GM23248 (cell line): ENCODE measurements at regions not wholly inside any gene's neighbourhood (a gene's known extent, or its start where the extent isn't known, plus 50 kb on each side); places are given as distances from the start of the nearest gene placed in this dataset.

Experiments
- DNase-seq: peaks from one replicate; pipeline ENCODE4 v3.0.0-alpha.2; 2015
- H2AFZ ChIP-seq: fragments of 200-600 bp; sonication (generic); 2 replicates; pipeline ENCODE4 v1.6.1; 2016; ENCODE audit warnings: antibody characterized with exemption
- H3F3A ChIP-seq: fragments of 200-600 bp; sonication (generic); 2 replicates; pipeline ENCODE4 v1.6.1; 2016; ENCODE audit warnings: mild to moderate bottlenecking, antibody characterized with exemption, mixed run types; ENCODE audit not compliant: insufficient read depth
- H3K27ac ChIP-seq: fragments of 200-600 bp; sonication (generic); 2 replicates; pipeline ENCODE4 v1.5.1; 2016; ENCODE audit warnings: mild to moderate bottlenecking
- H3K27me3 ChIP-seq: fragments of 200-600 bp; sonication (generic); replicated peaks from 2 replicates; pipeline ENCODE4 v1.6.1; 2016; ENCODE audit warnings: mild to moderate bottlenecking; ENCODE audit not compliant: insufficient read depth
- H3K36me3 ChIP-seq: fragments of 200-600 bp; sonication (generic); 2 replicates; pipeline ENCODE4 v1.6.1; 2016; ENCODE audit warnings: low read depth, mild to moderate bottlenecking
- H3K4me1 ChIP-seq: fragments of 200-600 bp; sonication (generic); 2 replicates; pipeline ENCODE4 v1.6.1; 2016; ENCODE audit warnings: mild to moderate bottlenecking; ENCODE audit not compliant: insufficient read depth
- H3K4me2 ChIP-seq: fragments of 200-600 bp; sonication (generic); one replicate; pipeline ENCODE4 v1.6.1; 2016; ENCODE audit warnings: mild to moderate bottlenecking; ENCODE audit not compliant: unreplicated experiment
- H3K4me3 ChIP-seq: fragments of 200-600 bp; sonication (generic); 2 replicates; pipeline ENCODE4 v1.5.1; 2016; ENCODE audit warnings: mild to moderate bottlenecking
- H3K79me2 ChIP-seq: fragments of 200-600 bp; sonication (generic); 2 replicates; pipeline ENCODE4 v1.6.1; 2016; ENCODE audit warnings: mild to moderate bottlenecking; ENCODE audit not compliant: insufficient read depth
- H3K9ac ChIP-seq: fragments of 200-600 bp; sonication (generic); 2 replicates; pipeline ENCODE4 v1.6.1; 2016; ENCODE audit warnings: mild to moderate bottlenecking
- H3K9me2 ChIP-seq: fragments of 200-600 bp; sonication (generic); 2 replicates; pipeline ENCODE4 v1.6.1; 2016; ENCODE audit warnings: mixed run types, mild to moderate bottlenecking, moderate library complexity; ENCODE audit not compliant: insufficient read depth
- H3K9me3 ChIP-seq: fragments of 200-600 bp; sonication (generic); one replicate; pipeline ENCODE4 v1.6.1; 2017; ENCODE audit warnings: low read depth
- H4K20me1 ChIP-seq: fragments of 200-600 bp; sonication (generic); 2 replicates; pipeline ENCODE4 v1.6.0; 2016; ENCODE audit not compliant: insufficient read depth
- EZH2 ChIP-seq: fragments of 200-600 bp; sonication (generic); IDR thresholded peaks from 2 replicates; pipeline ENCODE4 v1.6.1; 2018; ENCODE audit warnings: antibody characterized with exemption, mild to moderate bottlenecking; ENCODE audit not compliant: insufficient read depth, poor library complexity, severe bottlenecking
- EZH2phosphoT487 ChIP-seq: fragments of 200-600 bp; sonication (generic); IDR thresholded peaks from 2 replicates; pipeline ENCODE4 v1.6.1; 2018; ENCODE audit warnings: antibody characterized with exemption, moderate library complexity, mild to moderate bottlenecking, low read depth; ENCODE audit not compliant: insufficient read depth
- WGBS, 2 experiments: methylation state at CpG; one replicate each; pipeline ENCODE4 v1.1.6; 2015 to 2017; ENCODE audit warnings: low lambda C conversion rate in 2 of 2, low coverage in 1 of 2; ENCODE audit errors: missing lambda C conversion rate in 2 of 2; 5-methylcytosine and 5-hydroxymethylcytosine counted together
- in situ Hi-C: fragments of 300-500 bp; cut with MboI; formaldehyde crosslinking; loops from 2 replicates; pipeline ENCODE4 v1.15.0; 2020

- Histone ChIP-seq H3K4me1 (peaks cover 22% of the 10 kb centered on the region), H3K27me3 (no peaks in the 10 kb centered on the region), H3K4me2 (no peak overlapping the region), H3K9ac (no peak overlapping the region), H2AFZ (no peak overlapping the region), H3K27ac (no peak overlapping the region), H3K36me3 (no peaks in the 10 kb centered on the region), H3K79me2 (no peaks in the 10 kb centered on the region), H3K4me3 (no peak overlapping the region), H4K20me1 (no peaks in the 10 kb centered on the region), H3K9me3 (no peaks in the 10 kb centered on the region), H3F3A (peaks cover 5% of the 10 kb centered on the region; the same call in 1 of the 2 replicates), H3K9me2 (no peaks in the 10 kb centered on the region)
- in situ Hi-C loops: no loop called here
- TF ChIP-seq EZH2: no peak
- TF ChIP-seq EZH2phosphoT487: no peak
- DNase-seq: no peak
- 89 to 91% methylated on average over 17 of the region's 17 CpGs for WGBS, 2 experiments
These were observed 102.0 kb upstream of the CDH5 start for GRCh38 chr16:66264311-66265047.

- Histone ChIP-seq H4K20me1 (no peaks in the 10 kb centered on the region), H3K9ac (no peak overlapping the region), H3K27ac (no peak overlapping the region), H3K4me1 (peaks cover 22% of the 10 kb centered on the region), H3K9me2 (no peaks in the 10 kb centered on the region), H2AFZ (no peak overlapping the region), H3K4me3 (no peak overlapping the region), H3K79me2 (no peaks in the 10 kb centered on the region), H3K36me3 (no peaks in the 10 kb centered on the region), H3K27me3 (no peaks in the 10 kb centered on the region), H3F3A (peaks cover 5% of the 10 kb centered on the region; the same call in 1 of the 2 replicates), H3K4me2 (no peak overlapping the region), H3K9me3 (no peaks in the 10 kb centered on the region)
- in situ Hi-C loops: no loop called here
- DNase-seq: no peak
- TF ChIP-seq EZH2phosphoT487: no peak
- TF ChIP-seq EZH2: no peak
- WGBS, 2 experiments: 100% methylated on average over 1 of the region's 1 CpG
These were observed 102.5 kb upstream of the CDH5 start for GRCh38 chr16:66263973-66264310.

GRCh38 chr16:66263168-66263972 lies 103.1 kb upstream of the CDH5 start:
- 97 to 98% methylated on average over 6 of the region's 6 CpGs for WGBS, 2 experiments
- TF ChIP-seq EZH2phosphoT487 (no peak), EZH2 (no peak)
- peak overlapping the region; percentile 12; the same call in 1 of the 2 replicates for H2AFZ ChIP-seq
- H3K36me3 ChIP-seq: no peaks in the 10 kb centered on the region
- in situ Hi-C loops: no loop called here
- DNase-seq: no peak
- no peaks in the 10 kb centered on the region for H3K9me3 ChIP-seq
- no peaks in the 10 kb centered on the region for H3K9me2 ChIP-seq
- H3K4me3 ChIP-seq: no peak overlapping the region
- H3K79me2 ChIP-seq: no peaks in the 10 kb centered on the region
- H4K20me1 ChIP-seq: no peaks in the 10 kb centered on the region
- no peak overlapping the region for H3K27ac ChIP-seq
- peaks cover 22% of the 10 kb centered on the region for H3K4me1 ChIP-seq
- H3K9ac ChIP-seq: no peak overlapping the region
- H3K27me3 ChIP-seq: no peaks in the 10 kb centered on the region
- peaks cover 5% of the 10 kb centered on the region; the same call in 1 of the 2 replicates for H3F3A ChIP-seq
- no peak overlapping the region for H3K4me2 ChIP-seq

GRCh38 chr16:66262253-66263167 lies 104.0 kb upstream of the CDH5 start:
- 65 to 74% methylated on average over 11 of the region's 11 CpGs for WGBS, 2 experiments
- Histone ChIP-seq H3F3A (peaks cover 5% of the 10 kb centered on the region; the same call in 1 of the 2 replicates), H3K27me3 (no peaks in the 10 kb centered on the region), H3K4me2 (no peak overlapping the region), H3K9ac (no peak overlapping the region), H4K20me1 (no peaks in the 10 kb centered on the region), H3K79me2 (no peaks in the 10 kb centered on the region), H3K27ac (no peak overlapping the region), H3K4me1 (peaks cover 22% of the 10 kb centered on the region), H3K9me3 (no peaks in the 10 kb centered on the region), H3K4me3 (no peak overlapping the region), H2AFZ (peak overlapping the region; percentile 12; the same call in 1 of the 2 replicates), H3K9me2 (no peaks in the 10 kb centered on the region), H3K36me3 (no peaks in the 10 kb centered on the region)
- TF ChIP-seq EZH2phosphoT487 (no peak), EZH2 (no peak)
- peak; percentile 32 for DNase-seq
- in situ Hi-C loops: no loop called here
